Suppressor macrophage treated with lipopolysaccharide for 4 hours (primary cell): ENCODE measurements at regions not wholly inside any gene's neighbourhood (a gene's known extent, or its start where the extent isn't known, plus 50 kb on each side); places are given as distances from the start of the nearest gene placed in this dataset.

Experiments used
- DNase-seq: peaks from one replicate; pipeline ENCODE4 v3.0.0-alpha.2; 2020

DNA sequence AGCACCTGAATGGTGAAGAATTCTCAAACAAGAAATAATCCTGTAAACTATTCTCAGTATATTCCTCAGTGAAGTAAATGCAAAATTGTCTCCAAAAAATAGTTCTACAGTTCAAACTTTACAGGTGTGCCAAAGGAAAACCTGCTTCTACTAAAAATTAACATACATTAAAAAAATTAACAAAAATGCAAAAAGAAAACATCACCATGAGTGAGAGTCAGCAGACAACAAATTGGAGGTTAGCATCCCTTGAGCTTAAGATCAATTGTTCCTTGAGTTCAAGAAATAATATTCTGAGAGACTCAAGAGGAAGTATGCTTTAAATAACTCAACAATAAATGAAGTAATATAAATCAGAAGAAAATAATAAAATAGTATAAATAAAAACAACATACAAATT, 278.4 kb upstream of the MME start:
- no peak for DNase-seq

DNA sequence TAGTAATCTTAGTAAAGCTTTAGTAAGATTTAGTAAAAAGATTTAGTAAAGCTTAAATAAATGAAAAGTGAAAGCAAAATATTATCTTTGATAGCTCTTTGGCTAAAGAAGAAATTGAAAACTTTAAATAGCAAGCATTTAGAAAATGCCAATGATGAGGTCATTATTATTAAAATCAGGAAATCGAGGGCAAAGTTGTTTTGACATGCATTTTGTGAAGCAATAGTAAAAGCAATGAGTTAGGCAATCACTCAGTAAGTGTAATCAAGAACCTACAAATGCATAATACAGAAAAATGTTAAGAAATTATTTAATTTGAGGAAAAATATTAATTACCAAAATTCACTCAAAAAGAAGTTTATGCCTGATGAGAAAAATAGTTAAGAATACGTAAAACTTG, 280.3 kb upstream of the MME start:
- DNase-seq = peak; percentile 75

DNA sequence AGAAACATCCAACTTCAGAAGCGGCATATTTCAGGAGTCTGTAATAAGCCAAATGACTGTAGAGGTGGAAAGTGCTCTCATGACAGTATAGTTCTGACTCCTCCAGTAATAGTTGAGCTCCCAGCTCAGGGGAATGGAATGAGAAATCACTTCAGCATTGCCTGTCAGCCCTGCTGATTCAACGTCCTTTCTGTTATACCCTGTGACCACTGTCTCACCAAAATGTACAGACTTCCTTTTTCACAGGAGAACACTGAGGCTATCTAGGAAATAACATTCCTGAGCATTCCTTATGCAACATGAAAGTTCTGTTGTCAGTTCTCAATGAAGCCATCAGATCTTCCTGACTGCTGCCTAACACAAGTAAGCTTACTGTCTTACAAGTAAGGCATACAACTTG, 284.5 kb upstream of the MME start:
- peak; percentile 90 for DNase-seq

DNA sequence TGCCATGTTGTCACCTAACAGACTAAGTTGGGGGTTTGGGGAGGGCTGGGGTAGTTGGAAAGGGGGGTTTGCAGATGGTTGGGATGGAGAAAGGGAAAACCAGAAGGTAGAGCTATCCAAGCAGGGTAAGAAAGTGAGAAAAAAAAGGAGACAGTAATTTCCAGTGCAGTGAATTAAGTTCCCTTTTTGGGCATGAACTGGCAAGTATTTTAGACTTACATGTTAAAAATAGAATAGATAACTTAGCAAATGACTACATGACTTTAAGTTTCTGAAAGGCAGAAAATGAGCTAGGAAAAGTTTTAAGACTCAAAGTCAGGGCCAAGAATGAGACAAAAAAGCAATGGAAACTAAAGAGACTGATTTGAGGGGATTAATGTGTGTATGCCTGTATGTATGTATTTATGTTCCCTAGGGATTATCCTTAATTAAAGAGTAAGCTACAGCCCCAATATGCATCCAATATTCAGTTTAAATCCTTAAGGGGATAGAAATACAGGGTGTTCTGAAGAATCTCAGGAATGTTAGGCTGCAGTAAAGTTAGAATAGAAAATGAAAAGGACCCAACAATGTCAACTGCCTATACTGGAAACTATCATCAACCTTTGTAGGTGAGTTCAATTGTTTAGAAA, 285.2 kb upstream of the MME start:
- peak; percentile 29 for DNase-seq

DNA sequence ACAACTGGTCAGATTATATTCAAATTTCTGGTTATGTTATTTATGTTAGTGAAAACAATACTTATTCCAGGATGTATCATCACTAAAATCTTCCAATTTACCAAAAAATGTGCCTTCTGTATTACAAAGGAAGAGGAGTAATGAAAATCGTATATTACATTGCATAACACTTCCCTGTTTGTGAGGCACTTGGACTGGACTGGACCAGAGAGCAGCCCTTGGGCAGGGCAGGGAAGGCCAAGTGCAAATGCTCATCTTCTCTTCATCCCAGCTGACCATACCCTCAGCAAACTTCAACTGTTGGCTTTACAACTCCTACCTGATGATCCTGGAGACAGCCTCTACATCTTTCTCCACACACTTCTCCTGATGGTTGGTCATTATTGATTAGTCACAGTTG, 285.7 kb upstream of the MME start:
- DNase-seq = peak; percentile 32

DNA sequence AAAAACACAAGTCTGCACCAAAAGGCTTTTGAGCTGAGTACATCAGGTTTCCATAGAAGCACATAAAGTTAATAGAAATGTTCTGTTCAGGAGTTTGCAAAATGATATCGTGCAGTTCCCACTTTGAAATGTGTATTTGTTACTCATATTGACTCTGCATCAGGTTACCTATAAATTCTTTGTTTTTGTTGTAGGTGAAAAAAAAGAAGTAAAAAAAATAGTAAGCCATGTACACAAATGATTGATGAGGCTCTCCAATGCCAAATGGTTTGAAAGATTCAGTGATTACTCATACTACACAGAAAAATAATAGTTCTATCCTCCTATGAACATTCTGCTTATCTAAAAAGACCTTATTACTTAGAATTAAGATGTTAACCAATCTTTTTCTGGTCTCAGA, 287.3 kb upstream of the MME start:
- DNase-seq = no peak

DNA sequence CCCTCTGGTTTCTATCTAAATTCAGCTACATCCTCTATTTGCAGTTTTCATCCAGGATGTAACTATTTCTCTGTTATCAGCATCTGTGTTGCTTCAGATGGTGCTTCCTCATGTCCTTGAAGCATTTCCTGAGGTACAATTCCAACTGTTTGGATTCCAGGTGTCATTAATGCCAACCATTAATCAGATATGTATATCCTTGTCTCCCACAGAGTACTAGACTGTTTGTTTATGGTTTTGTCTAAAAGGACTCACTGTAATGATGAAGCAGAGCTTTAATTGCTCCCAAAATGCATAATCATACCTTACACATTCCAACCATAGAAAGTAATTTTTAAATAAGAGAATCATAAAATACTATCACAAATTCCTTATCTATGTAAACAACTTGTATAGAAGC, 288.5 kb upstream of the MME start:
- no peak for DNase-seq

DNA sequence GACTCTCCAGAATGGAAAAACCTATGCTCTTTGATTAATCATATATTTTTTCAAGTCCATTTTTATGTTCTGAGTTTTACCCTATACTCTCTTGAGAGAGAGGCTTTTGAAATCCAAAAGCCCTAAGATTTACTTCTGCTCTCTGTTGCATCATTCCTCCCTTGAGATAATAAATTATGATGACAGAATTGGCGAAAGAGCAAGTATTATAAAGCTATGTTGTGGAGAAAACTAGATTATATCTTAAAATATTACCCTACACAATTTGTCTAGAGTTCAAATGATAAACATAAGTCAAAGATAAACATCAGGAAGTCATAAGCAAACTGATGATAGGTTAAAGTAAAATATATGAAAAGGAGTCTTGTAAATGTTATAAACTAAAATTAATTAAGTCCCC, 293.4 kb upstream of the MME start:
- peak; percentile 30 for DNase-seq

DNA sequence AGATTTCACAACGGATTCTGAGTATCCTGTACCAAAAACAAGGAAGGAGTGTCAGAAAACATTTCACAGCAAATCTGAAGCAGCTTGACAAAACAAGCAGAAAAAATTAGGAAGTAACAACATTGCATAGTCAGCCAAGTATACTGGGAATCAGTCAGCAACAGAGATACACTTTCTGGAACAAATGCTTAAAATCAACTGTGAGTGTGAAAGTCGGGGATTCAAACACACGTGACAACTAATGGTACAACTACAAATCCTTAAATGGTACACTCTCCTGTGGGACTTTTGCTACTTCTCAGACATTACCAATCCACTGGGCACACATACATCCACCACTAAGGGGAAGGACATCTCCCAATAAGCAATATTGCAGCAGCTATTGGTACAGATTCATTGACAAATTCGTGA, 296.6 kb upstream of the MME start:
- DNase-seq = peak; percentile 77

DNA sequence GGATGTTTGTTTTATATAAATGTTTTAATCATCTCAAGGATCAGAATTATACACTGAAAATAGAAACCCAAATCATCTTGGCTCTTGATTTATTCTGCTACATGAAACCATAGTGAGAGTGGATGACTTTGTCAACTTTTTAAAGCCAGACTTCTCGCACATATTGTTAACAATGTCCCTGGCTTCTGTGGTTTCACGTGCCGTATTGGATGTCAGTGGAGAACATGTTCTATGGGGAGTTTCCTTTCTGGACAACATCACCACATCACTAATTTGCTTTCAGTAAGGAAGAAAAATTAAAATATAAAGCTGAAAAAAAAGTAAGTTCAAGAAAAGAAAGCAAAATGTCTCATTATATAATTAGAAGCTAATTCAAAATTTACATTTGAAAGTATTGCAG, 297.1 kb upstream of the MME start:
- no peak for DNase-seq

DNA sequence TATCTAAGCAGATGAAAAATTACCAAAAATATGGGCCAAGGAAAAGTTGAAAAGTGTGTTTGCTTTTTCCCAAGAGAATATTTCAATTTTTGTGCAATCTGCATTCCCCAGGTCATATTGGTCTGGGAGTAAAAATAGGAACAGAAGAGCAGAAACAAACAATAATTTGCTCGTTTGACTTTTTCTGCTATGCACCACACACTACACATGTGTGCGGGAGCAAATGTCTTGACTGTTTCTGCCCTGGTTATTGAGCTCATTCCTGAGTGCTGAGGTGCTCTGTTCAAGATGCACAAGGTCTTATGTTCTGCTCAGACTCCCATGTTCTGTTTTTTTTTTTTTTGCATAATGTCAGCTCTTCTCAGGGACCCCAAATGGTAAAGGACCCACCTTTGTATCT, 298.0 kb upstream of the MME start:
- DNase-seq = no peak

DNA sequence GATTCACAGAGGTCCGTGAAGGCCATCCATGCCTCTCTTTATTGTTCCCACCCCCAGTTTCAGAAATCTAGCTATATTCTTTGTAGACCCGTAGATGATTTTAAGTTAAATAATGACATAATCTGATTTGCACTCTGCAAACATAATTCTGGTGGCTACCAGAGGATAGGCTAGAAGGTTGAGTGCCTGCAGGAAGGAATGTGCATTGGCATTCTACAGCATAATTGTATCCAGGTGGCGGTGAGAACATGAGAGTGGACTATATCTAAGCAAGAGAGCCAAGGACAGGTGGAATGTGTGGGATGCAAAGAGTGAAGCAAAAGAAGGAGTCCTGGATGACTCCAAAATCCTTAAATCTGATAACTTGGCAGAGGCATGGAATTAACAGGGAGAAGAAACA, 298.5 kb upstream of the MME start:
- no peak for DNase-seq

DNA sequence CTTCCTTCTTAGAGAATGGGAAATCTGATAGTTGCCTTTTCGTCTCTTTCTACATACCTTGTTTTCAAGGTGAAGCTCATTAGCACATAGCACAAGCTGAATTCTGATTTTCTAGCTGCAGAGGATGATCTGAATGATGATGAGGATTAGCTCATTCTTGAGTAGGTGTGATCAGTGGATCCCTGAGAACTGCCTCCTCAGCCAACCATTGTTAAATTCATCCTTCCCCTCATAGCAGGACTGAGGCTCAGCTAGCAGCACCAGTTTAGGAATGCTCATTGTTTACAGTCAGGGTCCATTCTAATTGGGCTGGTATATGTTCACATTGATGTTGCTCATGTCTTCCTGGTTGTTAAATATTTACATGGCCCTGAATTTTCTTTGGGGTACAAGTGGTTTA, 299.9 kb upstream of the MME start:
- DNase-seq = no peak

DNA sequence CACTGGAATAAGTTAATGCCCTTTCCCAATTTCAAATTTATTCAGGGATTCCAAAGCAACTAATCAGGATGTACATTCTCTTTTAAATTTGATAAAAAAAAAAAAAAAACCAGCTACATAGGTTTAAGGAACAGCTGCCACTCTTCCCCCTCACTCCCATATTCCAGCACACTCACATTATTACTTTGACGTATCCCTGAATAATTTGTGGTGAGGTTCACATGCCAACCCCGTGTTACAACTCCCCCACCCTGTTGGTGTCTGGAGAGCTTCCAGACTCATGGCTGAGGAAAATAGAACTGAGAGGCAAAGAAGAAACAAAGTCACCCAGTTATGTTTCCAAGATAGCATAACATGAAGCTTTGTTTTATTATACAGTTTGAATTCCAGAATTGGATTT, 300.5 kb upstream of the MME start:
- peak; percentile 19 for DNase-seq

DNA sequence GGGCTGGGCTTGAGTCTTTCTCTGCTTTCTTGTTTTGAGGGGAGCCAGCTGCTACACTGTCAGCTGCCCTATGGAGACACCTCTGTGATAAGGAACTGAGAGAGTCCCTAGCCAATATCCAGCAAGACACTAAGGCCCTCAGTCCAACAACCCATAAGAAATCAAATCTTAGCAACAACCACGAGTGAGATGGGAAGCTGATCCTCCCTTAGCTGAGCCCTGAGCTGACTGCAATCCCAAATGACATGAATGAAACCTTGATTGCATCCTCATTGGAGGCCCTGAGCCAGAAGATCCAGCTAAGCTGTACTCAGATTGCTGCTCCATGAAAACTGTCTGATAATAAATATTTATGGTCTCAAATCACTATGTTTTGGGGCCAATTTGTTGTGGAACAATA, 302.1 kb upstream of the MME start:
- no peak for DNase-seq

DNA sequence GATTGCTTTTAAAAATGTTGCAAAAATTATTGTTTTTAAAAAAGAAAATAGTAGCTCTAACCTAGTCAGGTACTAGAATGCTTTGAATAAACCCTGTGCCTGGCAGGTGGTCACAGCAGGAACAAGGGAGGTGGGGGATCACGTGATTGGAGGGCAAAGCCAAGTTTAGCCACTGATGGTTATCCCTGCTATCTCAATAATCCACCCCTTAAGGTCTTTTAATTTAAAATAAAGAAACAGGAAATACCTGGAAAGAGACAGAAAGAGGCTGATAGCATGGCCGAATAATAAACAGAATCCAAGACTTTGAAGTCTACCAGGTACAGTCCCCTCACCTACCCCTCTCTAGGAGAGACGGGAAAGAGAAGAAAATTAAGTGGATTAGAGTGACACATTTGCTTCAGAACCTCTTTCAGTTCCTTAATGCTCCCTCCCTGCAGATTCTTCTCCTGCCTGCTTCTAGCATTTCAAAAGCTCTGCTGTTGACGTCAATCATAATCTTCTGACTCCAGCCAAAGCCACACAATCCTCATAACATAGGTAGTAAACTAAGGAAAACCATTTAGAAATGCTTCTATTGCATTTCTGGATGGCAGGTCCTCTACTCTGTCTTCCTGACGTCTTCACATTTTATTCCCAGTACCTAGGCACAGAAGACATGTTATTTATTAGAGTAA, 303.4 kb upstream of the MME start:
- DNase-seq = peak; percentile 40

DNA sequence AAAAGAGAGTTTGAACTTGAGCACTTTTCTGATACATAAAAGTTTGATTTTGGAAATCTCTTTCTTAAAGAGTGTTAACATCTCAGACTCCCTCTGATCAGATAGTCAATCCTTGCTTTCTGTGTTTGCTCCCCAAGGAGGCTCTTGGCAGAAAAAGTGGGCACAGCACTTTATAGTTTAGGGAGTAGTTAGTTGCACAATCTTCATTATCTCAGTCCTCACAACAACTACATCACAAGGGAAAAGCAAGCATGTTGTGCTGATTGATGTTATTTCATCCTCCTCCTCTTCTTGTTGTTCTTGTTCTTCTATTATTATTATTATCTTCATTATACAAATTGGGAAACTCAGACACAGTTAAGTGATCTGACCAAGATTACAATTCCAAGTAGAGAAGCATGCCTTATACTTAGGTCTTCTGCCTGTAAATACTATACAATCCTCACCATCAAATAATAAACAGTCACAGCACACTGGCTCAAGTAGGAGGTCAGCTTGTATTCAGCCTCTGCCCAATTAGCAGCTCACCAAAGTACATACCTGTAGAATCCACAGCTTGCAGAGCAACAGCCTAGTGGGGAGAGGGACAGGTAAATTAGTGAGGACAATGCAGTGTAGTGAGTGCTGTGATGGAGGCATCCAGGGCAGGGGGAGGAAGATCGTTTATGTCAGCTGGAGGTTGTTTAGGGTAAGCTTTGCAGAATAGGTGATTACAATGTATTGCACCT, 304.1 kb upstream of the MME start:
- DNase-seq = no peak

DNA sequence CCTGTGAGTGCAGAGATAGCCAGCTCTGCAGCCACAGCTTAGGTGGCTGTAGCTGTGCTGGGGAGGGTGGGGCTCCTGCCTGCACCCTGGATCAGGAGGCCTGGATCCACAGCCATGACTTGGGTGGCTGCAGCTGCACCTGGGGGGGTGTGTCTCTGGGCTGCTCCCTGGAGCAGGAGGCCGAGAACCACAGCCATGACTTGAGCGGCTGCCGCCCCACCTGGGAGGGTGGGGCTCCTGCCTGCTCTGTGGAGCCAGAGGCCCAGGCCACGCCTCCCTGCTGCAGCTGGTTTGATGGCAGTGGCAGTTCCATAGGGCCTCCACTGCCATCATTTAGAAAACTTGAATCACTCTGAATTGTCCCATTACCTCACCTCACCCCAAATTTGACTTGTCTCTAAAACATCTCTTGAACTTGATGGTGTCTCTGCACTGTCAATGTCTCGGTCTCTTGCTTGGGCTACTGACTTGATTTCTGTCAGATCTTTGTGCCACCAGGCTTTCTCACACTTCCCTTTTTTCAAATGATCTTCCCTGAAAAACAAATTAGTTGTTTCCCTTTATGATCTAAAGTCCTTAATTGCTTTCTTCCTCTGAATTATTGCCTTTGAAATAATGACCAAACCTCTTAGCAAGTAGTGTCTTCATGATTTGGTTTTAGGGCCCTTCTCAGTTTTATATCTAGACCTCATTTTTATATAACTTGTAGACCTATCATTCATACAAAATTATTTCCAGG, 313.2 kb upstream of the MME start:
- peak; percentile 19 for DNase-seq

DNA sequence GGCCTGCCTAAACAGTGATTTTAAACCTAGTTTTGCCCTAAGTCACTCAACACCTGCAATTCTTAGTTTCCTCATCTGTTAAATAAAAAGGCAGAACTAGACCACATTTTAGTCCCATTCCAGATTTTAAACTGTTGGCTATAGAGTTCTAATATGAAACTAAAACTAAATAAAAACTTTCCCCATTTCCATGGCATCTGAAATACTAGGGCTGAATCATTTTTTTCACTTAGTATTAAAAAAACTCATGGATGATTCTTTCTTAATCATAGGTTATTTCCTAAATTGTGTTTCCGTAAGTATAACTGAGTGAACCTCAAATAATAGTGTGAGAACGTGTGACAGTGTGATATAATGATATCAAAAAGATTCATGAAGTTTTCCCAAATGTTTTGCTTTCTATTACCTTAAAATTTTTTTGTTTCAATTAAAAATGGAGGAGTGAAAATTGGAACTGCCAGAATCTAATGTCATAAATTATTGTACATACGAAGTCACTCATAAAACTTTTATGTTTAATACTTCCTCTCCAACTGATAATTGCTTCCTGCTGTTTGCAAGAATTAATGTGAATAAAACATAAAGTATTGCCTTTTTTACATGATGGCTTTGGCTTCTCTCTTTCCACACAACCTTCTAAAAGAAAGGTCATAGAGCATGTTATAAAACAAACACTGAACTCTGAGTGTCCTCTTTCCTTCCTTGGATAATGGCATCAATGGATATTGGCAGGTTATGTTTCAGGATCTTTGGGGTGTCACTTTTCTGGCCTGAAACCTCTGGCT, 315.1 kb upstream of the MME start:
- peak; percentile 48 for DNase-seq

DNA sequence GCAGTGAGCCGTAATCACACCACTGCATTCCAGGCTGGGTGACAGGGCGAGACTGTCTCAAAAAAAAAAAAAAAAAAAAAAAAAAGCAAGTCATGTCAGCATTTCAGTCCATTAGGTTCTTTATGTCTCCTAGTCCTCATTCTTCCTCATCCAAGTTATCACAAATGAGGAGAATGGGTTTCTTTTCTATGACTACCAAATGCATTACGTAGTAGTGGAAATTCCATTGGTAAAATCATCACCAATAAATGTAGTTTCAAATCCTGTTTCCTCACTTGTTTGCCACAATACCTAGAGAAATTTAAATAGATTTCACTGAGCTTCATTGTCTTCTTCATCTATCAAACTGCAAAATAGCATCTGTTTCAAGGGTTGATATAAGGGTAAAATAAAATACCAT, 317.6 kb upstream of the MME start:
- peak; percentile 52 for DNase-seq

DNA sequence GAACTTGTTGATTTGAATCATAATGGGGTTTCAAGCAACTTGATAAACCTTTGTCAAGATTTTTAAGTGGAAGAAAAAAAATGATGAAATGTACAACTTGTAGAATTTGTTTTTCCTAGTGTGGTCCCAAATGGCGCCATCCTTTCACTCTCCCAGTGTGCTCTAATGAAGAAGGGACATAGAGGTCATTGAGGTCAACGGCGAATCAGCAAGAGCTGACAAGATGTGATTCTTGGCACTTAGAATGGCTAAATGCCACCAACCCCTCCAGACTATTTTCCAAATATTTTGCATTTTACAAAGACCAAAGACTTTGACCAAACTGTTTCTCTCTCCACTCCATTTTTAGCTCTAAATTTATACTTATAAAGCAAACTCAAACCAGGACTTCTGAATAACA, 320.2 kb upstream of the MME start:
- no peak for DNase-seq

DNA sequence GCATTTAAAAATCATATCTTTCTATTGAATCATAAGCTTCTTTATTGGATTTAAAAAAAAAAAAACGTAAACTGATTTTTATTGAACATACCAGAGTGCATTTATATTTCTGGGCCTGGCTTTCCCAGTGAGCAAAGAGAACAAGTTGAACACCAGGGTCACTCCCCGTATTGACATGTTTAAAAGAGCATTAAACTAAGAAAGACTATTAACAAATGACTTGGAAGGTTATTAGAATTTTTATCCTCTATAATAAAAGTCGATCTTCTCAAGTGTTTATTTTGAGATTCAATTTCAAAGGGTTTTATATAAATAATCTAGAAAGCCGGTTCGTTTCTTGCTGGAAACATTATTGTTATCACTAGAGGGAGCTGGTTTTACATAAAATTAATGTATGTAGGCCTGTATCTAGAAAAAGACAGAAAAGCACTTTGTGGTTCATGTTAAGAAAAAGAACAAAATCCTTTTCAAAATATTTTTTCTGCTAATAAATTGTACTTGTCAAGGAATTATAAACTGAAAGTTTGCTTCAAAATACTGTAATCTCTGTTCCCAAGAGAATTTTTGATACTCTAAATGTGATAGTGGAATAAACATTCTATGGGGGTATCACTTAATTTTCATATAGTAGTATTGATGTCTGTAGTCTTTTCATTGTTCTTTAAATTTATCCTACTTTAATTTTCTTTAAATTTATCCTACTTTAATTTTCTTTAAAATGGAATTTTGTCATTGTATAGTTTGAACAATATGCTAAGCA, 321.8 kb upstream of the MME start:
- DNase-seq = peak; percentile 63
